ENCODE measurements at regions not wholly inside any gene's neighbourhood (a gene's known extent, or its start where the extent isn't known, plus 50 kb on each side); places are given as distances from the start of the nearest gene placed in this dataset.

DNA sequence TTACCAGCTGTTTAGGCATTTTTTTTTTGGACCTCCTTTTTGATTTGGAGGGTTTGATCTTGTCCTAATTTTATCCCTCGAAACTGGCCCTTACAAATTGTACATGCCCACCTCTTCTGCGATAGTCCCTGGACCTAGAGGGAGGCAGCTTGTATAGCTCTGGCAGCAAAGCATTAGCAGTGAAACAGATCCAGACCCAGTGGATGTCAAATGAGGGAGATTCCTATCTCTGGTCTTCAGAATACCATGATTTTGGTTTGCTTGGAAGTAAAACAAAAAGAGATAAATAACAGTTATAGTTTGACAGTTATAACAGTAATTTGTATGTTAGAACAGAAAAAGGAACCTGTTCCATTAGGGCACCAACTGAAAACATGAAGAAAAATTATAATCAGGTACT lies 123.6 kb downstream of the MIS18A start:
- no peaks in the 10 kb centered on the region for H3K9me3 Mint-ChIP-seq
- no peak for ATAC-seq
- no peak overlapping the region for H3K27ac Mint-ChIP-seq
- DNase-seq (ENCODE audit: low spot score in 2 of 2) = no peak
- H3K4me1 Mint-ChIP-seq = no peaks in the 10 kb centered on the region
- no peak overlapping the region for H3K4me3 Mint-ChIP-seq
- H3K36me3 Mint-ChIP-seq = no peaks in the 10 kb centered on the region

DNA sequence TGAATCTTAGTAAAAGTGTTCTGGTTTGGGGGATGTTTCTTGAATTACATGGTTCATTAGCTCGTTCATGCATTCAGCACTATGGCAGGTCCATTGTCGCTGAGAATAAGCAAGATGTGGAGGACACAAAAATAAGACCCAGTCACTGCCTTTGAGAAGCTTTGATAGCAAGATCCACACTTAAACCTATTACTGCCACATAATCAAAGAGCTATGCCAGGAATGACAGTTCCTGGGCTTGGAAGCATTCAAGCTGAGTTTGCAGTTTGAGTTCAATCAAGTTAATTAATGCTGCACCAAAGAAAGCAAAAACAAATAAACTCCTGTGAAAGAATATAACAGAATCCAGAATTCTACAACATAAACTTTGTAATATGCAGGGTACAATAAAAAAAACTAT lies 131.8 kb downstream of the MIS18A start:
- H3K27ac Mint-ChIP-seq = no peak overlapping the region
- ATAC-seq = no peak
- no peak overlapping the region for H3K4me3 Mint-ChIP-seq
- no peak for DNase-seq (ENCODE audit: low spot score in 2 of 2)
- no peaks in the 10 kb centered on the region for H3K9me3 Mint-ChIP-seq
- no peaks in the 10 kb centered on the region for H3K4me1 Mint-ChIP-seq
- no peaks in the 10 kb centered on the region for H3K36me3 Mint-ChIP-seq

DNA sequence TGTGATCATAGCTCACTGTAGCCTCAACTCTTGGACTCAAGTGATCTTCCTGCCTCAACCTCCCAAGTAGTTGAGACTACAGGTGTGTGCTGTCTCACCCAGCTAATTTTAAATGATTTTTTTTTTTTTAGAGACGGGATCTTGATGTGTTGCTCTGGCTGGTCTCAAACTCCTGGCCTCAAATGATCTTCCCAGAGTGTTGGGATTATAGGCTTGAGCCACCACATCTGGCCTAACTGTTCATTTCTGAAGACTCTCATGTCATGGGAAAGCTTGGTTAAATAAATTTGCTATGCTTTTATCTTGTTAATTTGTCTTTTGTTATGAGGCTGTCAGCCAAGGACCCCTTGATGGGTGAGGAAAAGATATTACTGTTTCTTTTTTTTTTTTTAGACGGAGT lies 134.0 kb downstream of the MIS18A start:
- H3K4me1 Mint-ChIP-seq = no peaks in the 10 kb centered on the region
- DNase-seq (ENCODE audit: low spot score in 2 of 2) (no peak), ATAC-seq (no peak)
- H3K36me3 Mint-ChIP-seq = no peaks in the 10 kb centered on the region
- no peak overlapping the region for H3K27ac Mint-ChIP-seq
- no peaks in the 10 kb centered on the region for H3K9me3 Mint-ChIP-seq
- H3K4me3 Mint-ChIP-seq = no peak overlapping the region

DNA sequence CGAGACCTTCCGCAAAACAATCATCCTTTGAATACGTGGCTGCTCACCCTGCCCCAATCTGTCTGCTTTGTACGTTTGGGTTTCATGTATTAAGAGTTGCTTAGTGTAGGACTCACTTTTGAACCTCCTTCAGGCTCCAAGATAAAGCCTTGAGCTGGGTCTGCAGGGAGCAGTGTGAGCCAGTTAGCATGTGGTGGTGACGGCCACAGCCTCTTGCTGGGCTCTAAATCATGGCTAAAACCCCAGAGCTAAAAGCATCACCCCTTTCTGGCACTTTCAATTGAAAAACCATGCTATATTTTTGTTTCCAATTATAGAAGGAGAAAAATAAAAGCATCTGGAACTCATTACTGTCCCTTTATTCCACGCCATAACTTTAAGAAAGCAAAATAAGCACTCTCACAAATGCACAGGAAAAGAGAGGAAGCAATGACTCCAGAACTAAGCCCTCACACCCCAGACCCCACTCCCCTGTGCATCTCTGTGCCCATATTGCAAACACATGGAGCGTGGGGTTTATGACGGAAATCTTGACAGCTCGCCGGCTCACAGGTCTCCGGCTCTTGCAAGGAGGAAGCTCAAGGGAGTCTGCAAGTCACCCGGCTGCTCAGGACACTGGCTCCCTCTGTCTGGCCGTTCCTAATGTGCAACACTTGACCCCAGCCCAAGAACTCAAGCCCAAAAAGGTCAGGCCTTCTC lies 135.5 kb downstream of the MIS18A start:
- no peaks in the 10 kb centered on the region for H3K4me1 Mint-ChIP-seq
- H3K9me3 Mint-ChIP-seq = no peaks in the 10 kb centered on the region
- no peak for DNase-seq (ENCODE audit: low spot score in 2 of 2)
- H3K36me3 Mint-ChIP-seq = no peaks in the 10 kb centered on the region
- H3K27ac Mint-ChIP-seq = no peak overlapping the region
- no peak for ATAC-seq
- no peak overlapping the region for H3K4me3 Mint-ChIP-seq

DNA sequence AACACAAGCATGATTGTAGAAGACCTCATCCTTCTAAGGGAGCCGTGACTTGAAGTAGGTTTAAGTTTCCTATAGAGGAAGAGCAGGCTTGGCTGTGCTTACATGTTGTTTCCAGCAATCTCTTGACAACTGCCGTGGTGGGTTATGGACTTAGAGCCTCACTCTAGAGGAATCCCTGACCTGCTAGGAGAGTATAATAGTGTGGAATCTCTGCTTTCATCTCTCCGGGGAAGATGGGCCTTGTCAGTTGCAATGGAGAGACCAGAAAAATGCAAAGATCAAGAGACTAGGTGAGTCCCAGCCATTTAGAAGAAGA lies 137.6 kb downstream of the MIS18A start:
- Mint-ChIP-seq H3K9me3 (no peaks in the 10 kb centered on the region), H3K27ac (no peak overlapping the region), H3K36me3 (no peaks in the 10 kb centered on the region), H3K4me1 (no peaks in the 10 kb centered on the region), H3K4me3 (no peak overlapping the region)
- no peak for ATAC-seq
- DNase-seq (ENCODE audit: low spot score in 2 of 2) = no peak

DNA sequence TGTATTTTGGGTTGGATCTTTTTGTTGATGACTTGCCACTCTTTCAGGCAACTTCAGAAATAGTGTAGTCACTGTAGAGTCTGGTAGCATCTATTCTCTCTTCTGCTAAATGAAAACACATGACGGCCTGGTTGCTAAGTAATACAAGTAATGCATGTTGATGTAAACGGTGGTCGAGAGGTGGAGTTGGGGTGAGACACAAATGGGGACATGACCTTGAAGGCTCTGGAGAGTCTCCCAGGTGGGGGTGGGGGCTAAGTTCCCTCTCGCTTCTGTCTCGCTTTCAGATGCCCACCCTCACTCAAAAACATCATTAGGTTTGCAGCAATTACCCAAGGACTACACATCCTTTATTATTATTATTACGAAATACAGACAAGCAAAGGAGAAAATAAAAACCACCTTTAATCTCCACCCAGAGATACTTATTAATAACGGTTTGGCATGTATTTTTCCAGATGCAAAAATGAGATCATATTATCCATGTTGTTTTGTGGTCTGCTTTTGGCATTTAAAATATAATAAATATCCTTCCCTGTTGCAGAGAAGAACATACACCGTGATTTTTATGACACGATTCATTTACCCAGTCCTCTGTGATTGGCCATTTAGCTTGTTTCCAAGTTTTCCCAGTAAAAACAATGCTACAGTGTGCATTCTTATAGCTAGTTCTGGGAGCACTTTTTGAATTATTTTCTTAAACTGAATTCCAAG lies 138.1 kb downstream of the MIS18A start:
- ATAC-seq (no peak), DNase-seq (ENCODE audit: low spot score in 2 of 2) (no peak)
- Mint-ChIP-seq H3K4me3 (no peak overlapping the region), H3K4me1 (no peaks in the 10 kb centered on the region), H3K9me3 (no peaks in the 10 kb centered on the region), H3K36me3 (no peaks in the 10 kb centered on the region), H3K27ac (no peak overlapping the region)

DNA sequence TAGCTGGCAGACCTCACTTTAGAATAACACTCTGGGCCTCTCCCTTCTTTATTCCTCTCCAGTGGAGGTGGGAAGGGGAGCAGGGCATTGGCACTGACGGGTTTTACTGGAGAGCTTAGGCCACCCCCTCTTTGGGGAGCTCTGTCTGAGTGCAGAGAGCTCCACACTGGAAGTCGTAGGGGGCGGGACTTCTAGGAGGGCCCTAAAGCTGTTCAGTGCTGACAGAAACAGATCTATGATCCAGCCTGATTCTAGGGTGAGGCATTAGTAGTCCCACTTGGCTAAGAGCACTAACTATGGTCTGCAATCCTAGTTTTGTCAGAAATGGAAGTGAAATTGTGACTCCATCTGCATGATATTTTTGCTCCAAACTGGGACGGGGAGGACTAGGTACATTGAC lies 138.7 kb downstream of the MIS18A start:
- Mint-ChIP-seq H3K4me3 (no peak overlapping the region), H3K4me1 (no peaks in the 10 kb centered on the region), H3K27ac (no peak overlapping the region), H3K9me3 (no peaks in the 10 kb centered on the region), H3K36me3 (no peaks in the 10 kb centered on the region)
- DNase-seq (ENCODE audit: low spot score in 2 of 2) = no peak
- no peak for ATAC-seq

DNA sequence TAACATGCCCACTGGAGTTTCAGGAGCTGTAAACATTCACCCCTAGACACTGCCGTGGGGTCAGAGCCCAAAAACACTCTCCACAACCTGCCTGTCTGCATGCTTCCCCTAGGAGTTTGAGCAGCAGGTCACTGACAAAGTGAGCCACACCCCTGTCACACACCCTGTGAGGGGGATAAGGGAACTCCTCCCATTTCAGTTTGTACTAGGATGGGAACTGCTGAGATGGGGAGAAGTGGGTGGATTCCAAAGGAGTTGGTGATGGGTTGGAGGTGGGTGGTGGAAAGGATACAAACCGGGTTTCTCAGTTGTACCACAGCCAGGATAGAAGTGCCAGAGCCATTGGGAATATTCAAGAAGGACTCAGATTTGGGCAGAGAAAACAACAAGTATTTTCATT lies 140.2 kb downstream of the MIS18A start:
- Mint-ChIP-seq H3K4me1 (no peaks in the 10 kb centered on the region), H3K9me3 (no peaks in the 10 kb centered on the region), H3K4me3 (no peak overlapping the region), H3K36me3 (no peaks in the 10 kb centered on the region), H3K27ac (no peak overlapping the region)
- ATAC-seq = no peak
- no peak for DNase-seq (ENCODE audit: low spot score in 2 of 2)

DNA sequence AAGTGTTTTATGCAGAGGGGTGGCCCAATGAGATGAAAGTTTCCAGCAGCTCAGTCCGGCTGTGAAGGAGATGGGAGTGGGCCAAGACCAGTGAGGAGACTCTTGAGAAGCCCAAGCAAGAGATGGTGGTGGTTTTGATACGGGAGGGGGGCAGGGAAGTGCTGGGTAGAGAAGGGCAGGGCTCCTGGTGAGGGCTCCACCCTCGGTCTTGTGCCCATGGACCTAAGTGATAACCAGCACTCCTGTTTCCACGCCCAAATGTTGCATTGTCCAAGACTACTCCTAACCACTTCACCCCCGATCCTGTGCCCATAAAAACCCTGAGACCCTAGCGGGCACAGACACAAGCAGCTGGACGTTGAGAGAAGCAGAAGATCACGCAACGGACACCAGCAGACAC lies 140.9 kb downstream of the MIS18A start:
- no peak for ATAC-seq
- H3K27ac Mint-ChIP-seq = no peak overlapping the region
- DNase-seq (ENCODE audit: low spot score in 2 of 2) = no peak
- no peak overlapping the region for H3K4me3 Mint-ChIP-seq
- no peaks in the 10 kb centered on the region for H3K36me3 Mint-ChIP-seq
- no peaks in the 10 kb centered on the region for H3K9me3 Mint-ChIP-seq
- no peaks in the 10 kb centered on the region for H3K4me1 Mint-ChIP-seq

DNA sequence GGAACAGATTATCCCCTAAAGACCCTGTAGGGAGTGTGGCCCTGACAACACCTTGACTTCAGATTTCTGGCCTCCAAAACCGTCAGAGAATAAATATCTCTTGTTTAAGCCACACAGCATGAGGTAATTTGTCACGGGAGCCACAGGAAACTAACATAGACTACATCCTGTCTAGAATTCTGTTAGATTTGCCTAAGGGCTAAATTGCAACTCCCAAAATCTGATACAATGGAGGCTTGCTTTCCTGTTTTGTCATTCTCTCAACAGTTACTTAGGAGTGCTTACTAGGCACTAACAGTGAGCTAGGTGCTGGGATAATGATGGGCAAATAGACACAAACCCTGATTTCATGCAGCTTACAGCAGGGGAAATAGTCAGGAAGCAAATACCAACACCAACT lies 141.6 kb downstream of the MIS18A start:
- Mint-ChIP-seq H3K27ac (no peak overlapping the region), H3K9me3 (no peaks in the 10 kb centered on the region), H3K36me3 (no peaks in the 10 kb centered on the region), H3K4me3 (no peak overlapping the region), H3K4me1 (no peaks in the 10 kb centered on the region)
- DNase-seq (ENCODE audit: low spot score in 2 of 2) (no peak), ATAC-seq (no peak)

DNA sequence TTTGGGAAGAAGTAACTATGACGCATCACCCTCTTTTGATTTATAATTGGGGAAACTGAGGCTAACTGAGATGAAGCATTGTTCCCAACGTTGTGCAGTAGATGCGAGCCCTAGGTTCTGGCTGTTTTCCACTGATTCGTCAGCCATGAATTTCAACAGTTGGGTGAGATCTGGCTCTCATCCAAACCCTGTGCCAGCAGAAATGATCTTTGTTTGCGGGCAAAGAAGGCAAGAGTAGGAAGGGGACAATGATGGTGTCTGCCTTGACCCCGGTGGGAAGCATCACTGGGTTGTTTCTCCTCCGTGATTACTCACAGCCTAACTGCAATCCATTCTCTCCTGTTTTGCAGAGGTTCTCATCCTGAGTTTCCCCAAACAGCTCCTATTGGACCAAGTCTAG lies 142.3 kb downstream of the MIS18A start:
- Mint-ChIP-seq H3K36me3 (no peaks in the 10 kb centered on the region), H3K9me3 (no peaks in the 10 kb centered on the region), H3K27ac (no peak overlapping the region), H3K4me1 (no peaks in the 10 kb centered on the region), H3K4me3 (no peak overlapping the region)
- no peak for ATAC-seq
- DNase-seq (ENCODE audit: low spot score in 2 of 2) = no peak

DNA sequence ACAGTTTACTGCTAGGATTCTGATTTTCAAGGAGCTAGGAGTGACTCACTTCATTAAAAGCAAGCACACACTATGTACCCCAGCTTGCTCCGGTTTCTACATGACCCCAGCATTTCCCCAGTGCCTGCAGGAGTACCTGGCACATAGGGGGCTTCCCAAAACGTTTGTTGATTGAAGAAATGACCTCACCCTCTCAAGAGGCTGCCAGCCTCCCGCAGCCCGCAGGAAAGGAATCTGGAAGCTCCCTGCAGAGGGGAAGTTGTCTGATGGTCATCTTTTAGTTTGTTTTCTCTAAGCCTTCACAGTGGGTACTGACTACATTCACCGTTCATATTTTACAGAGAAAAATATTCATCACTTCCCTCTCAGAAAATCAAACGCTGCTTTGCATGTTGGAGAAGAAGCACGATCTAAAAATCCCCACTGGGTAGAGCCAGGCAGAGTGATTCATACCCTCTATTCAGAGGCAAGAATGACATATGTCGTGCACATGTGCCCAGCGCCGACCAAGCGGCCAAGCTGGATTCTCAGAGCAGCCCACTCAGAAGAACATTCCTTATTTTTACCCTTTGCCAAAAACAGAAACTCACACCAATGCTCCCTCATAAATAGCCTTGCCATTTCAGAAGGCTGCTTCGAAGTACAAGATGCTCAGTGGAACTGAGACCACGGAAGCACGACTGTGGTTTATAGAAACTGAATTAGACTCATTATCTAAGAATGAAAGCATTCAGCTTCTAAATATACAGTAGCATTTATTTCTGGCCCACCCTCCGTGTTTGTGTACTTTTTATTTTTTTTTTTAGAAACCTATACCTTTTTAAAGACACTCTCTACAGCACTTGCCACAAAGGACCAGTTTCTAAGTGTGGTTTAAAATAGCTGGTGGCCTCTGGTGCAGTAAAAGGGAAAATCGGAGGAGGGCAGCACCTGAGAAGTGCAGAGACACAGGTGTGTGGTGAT lies 143.2 kb downstream of the MIS18A start:
- ATAC-seq (peak; percentile 34), DNase-seq (ENCODE audit: low spot score in 2 of 2) (no peak)
- Mint-ChIP-seq H3K4me3 (no peak overlapping the region), H3K36me3 (no peaks in the 10 kb centered on the region), H3K27ac (no peak overlapping the region), H3K4me1 (no peaks in the 10 kb centered on the region), H3K9me3 (no peaks in the 10 kb centered on the region)

DNA sequence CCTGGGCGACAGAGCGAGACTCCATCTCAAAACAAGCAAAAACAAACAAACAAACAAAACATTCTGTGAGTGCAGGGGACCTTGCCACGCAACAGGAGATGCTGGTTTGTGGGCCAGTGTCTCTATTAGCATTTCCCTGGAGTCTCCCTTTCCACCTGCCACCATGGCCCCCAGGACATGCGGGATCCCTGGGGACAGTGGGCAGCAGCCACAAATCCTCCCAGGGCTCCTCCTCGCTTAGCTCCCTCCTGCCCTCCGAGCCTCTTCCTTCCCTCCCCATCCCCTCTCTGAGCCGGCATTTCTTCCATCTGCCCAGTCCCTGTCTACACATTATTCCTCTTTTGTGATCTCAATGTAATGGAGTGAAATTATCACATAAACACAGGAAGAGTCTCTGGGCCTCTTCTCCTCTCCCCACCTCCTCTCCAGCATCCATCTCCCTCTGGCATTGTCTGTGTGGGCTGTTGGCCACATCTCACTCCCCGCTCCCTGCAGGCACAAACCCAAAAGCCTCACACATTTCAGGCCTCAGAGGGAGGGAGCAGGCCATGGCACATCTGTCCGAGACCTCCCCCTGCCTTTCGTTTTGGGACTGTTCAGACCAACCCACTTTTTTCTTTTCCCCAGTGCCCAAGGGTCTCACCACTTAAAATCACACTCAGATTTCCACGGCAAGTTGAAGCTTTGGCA lies 144.3 kb downstream of the MIS18A start:
- no peak overlapping the region for H3K27ac Mint-ChIP-seq
- no peak overlapping the region for H3K4me3 Mint-ChIP-seq

DNA sequence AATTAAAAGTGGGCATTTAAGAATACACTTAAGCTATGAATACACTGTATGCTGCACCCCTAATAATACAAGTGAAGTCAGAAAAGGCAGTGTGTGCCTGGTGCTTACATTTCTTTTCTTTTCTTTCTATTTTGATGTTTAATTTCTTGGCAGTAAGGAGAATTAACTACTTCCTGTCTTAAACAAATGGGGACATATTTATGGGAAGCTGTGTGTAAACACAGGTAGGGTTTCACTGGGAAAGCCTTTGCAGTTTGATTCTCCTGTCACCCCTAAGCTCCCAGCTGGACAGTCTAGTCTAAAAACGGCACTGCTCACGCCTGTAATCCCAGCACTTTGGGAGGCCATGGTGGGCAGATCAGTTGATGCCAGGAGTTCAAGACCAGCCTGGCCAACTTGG lies 146.0 kb downstream of the MIS18A start:
- Mint-ChIP-seq H3K9me3 (peaks cover 3% of the 10 kb centered on the region), H3K36me3 (no peaks in the 10 kb centered on the region), H3K27ac (no peak overlapping the region), H3K4me1 (no peaks in the 10 kb centered on the region), H3K4me3 (no peak overlapping the region)
- ATAC-seq = no peak
- no peak for DNase-seq (ENCODE audit: low spot score in 2 of 2)

More for the DNA sequence above, 144.3 kb downstream of the MIS18A start:
- H3K4me1 Mint-ChIP-seq = no peaks in the 10 kb centered on the region
- H3K9me3 Mint-ChIP-seq = peaks cover 3% of the 10 kb centered on the region
- DNase-seq (ENCODE audit: low spot score in 2 of 2) (no peak), ATAC-seq (no peak)
- no peaks in the 10 kb centered on the region for H3K36me3 Mint-ChIP-seq

DNA sequence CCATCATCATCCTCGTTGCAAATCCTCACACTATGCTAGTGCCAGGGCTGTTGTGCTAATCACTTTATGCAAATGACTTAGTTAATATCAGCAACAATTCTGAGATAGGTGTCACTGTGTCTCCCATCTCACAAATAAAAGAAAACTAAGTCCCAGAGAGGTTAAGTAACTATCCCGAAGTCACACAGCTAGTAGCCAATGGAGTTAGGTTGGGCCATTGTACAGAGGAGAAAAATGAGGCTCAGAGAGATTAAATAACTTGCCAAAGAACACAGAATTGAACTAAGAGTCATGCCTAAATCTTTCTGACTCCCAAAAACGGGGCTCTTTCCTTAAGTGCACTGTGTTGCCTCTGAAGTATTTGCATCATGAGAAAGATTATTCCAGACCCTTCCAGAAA lies 146.4 kb downstream of the MIS18A start:
- ATAC-seq = no peak
- no peaks in the 10 kb centered on the region for H3K4me1 Mint-ChIP-seq
- H3K4me3 Mint-ChIP-seq = no peak overlapping the region
- DNase-seq (ENCODE audit: low spot score in 2 of 2) = no peak
- no peak overlapping the region for H3K27ac Mint-ChIP-seq
- no peaks in the 10 kb centered on the region for H3K36me3 Mint-ChIP-seq
- H3K9me3 Mint-ChIP-seq = peaks cover 3% of the 10 kb centered on the region
